WTC11 (cell line): ENCODE measurements at regions not wholly inside any gene's neighbourhood (a gene's known extent, or its start where the extent isn't known, plus 50 kb on each side); places are given as distances from the start of the nearest gene placed in this dataset.

Experiments
- ATAC-seq: fragments of 200-7000 bp; cut with Tn5 transposase; 2 replicates; pipeline ENCODE4 v1.10.0; 2021; ENCODE audit warnings: mild to moderate bottlenecking, moderate library complexity
- CTCF ChIA-PET: fragments of 300-600 bp; sonication (Branson Sonifier 250); formaldehyde crosslinking; loops from one replicate; lab custom pipeline; 2021; ENCODE audit warnings: antibody characterized with exemption; lab: Charles Lee
- POLR2A ChIA-PET: fragments of 350-600 bp; sonication (Branson Sonifier 250); formaldehyde crosslinking; loops from one replicate; lab custom pipeline; 2021; ENCODE audit warnings: antibody characterized with exemption; lab: Charles Lee
- DNase-seq: peaks from one replicate; pipeline ENCODE4 v3.0.0; 2021; ENCODE audit warnings: low spot score
- H3K27ac Mint-ChIP-seq: 2 replicates; pipeline ENCODE4 v1.8.0; 2021; ENCODE audit warnings: mixed read lengths
- H3K27me3 Mint-ChIP-seq: 2 replicates; pipeline ENCODE4 v1.8.0; 2021; ENCODE audit warnings: low read depth, mild to moderate bottlenecking, moderate library complexity, mixed read lengths
- H3K36me3 Mint-ChIP-seq: 2 replicates; pipeline ENCODE4 v1.8.0; 2021; ENCODE audit warnings: mixed read lengths
- H3K4me1 Mint-ChIP-seq: 2 replicates; pipeline ENCODE4 v1.8.0; 2022; ENCODE audit warnings: mixed read lengths
- H3K4me3 Mint-ChIP-seq: 2 replicates; pipeline ENCODE4 v1.8.0; 2021; ENCODE audit warnings: mild to moderate bottlenecking, moderate library complexity, mixed read lengths
- H3K9me3 Mint-ChIP-seq: 2 replicates; pipeline ENCODE4 v1.8.0; 2021; ENCODE audit warnings: mixed read lengths
- ATF1 ChIP-seq: sonication (generic); formaldehyde crosslinking; IDR thresholded peaks from 2 replicates; pipeline ENCODE4 v1.8.1; 2023; ENCODE audit warnings: mild to moderate bottlenecking, moderate library complexity, missing genetic modification reagents
- CBFB ChIP-seq: sonication (generic); formaldehyde crosslinking; IDR thresholded peaks from 2 replicates; pipeline ENCODE4 v1.8.1; 2022; ENCODE audit warnings: mild to moderate bottlenecking, low read depth, missing genetic modification reagents
- CREB1 ChIP-seq: sonication (generic); formaldehyde crosslinking; IDR thresholded peaks from 2 replicates; pipeline ENCODE4 v1.8.0; 2023; ENCODE audit warnings: mild to moderate bottlenecking, missing genetic modification reagents
- E2F5 ChIP-seq: sonication (generic); formaldehyde crosslinking; IDR thresholded peaks from 2 replicates; pipeline ENCODE4 v1.8.1; 2022; ENCODE audit warnings: mild to moderate bottlenecking, moderate library complexity, missing genetic modification reagents
- FOXK1 ChIP-seq: sonication (generic); formaldehyde crosslinking; IDR thresholded peaks from 2 replicates; pipeline ENCODE4 v1.8.0; 2022; ENCODE audit warnings: mild to moderate bottlenecking, moderate library complexity, missing genetic modification reagents
- FOXP1 ChIP-seq: sonication (generic); formaldehyde crosslinking; IDR thresholded peaks from 2 replicates; pipeline ENCODE4 v1.8.0; 2022; ENCODE audit warnings: missing genetic modification reagents, mild to moderate bottlenecking, moderate library complexity, borderline replicate concordance
- GABPB1 ChIP-seq: sonication (generic); formaldehyde crosslinking; IDR thresholded peaks from 2 replicates; pipeline ENCODE4 v1.8.1; 2023; ENCODE audit warnings: mild to moderate bottlenecking, missing genetic modification reagents
- GRHL2 ChIP-seq: fragments of 250-450 bp; sonication (Bioruptor Pico); IDR thresholded peaks from 2 replicates; pipeline ENCODE4 v1.8.0; 2022; ENCODE audit warnings: mild to moderate bottlenecking, moderate library complexity; ENCODE audit not compliant: insufficient replicate concordance, severe bottlenecking
- GTF2I ChIP-seq: fragments of 250-450 bp; sonication (Bioruptor Pico); conservative IDR thresholded peaks from 2 replicates; pipeline ENCODE4 v1.4.0; 2021; ENCODE audit warnings: mild to moderate bottlenecking
- MYBL2 ChIP-seq: sonication (generic); formaldehyde crosslinking; IDR thresholded peaks from 2 replicates; pipeline ENCODE4 v1.8.1; 2023; ENCODE audit warnings: mild to moderate bottlenecking, moderate library complexity, missing genetic modification reagents
- NFYB ChIP-seq: sonication (generic); formaldehyde crosslinking; conservative IDR thresholded peaks from 2 replicates; pipeline ENCODE4 v1.8.0; 2022; ENCODE audit warnings: low read depth, missing genetic modification reagents
- NR3C1 ChIP-seq: sonication (generic); formaldehyde crosslinking; conservative IDR thresholded peaks from 2 replicates; pipeline ENCODE4 v1.8.1; 2023; ENCODE audit warnings: low read depth, mild to moderate bottlenecking, missing genetic modification reagents
- STAT6 ChIP-seq: sonication (generic); formaldehyde crosslinking; conservative IDR thresholded peaks from 2 replicates; pipeline ENCODE4 v1.8.1; 2023; ENCODE audit warnings: mild to moderate bottlenecking, low read depth, missing genetic modification reagents, moderate library complexity
- TCF7 ChIP-seq: sonication (generic); formaldehyde crosslinking; IDR thresholded peaks from 2 replicates; pipeline ENCODE4 v1.8.0; 2022; ENCODE audit warnings: mild to moderate bottlenecking, low read depth, missing genetic modification reagents, moderate library complexity
- ZBTB21 ChIP-seq: sonication (generic); formaldehyde crosslinking; IDR thresholded peaks from 2 replicates; pipeline ENCODE4 v1.8.1; 2023; ENCODE audit warnings: mild to moderate bottlenecking, missing genetic modification reagents, borderline replicate concordance
- ZNF138 ChIP-seq: sonication (generic); formaldehyde crosslinking; conservative IDR thresholded peaks from 2 replicates; pipeline ENCODE4 v1.8.1; 2022; ENCODE audit warnings: mild to moderate bottlenecking, moderate library complexity, missing genetic modification reagents
- ZNF263 ChIP-seq: sonication (generic); formaldehyde crosslinking; IDR thresholded peaks from 2 replicates; pipeline ENCODE4 v1.8.1; 2022; ENCODE audit warnings: low read depth, mild to moderate bottlenecking, moderate library complexity, missing genetic modification reagents
- ZNF671 ChIP-seq: fragments of 250-450 bp; sonication (Bioruptor Pico); IDR thresholded peaks from 2 replicates; pipeline ENCODE4 v1.8.0; 2021; ENCODE audit warnings: mild to moderate bottlenecking
- TF ChIP-seq, protein P1 (sequence below): fragments of 250-450 bp; sonication (Bioruptor Pico); IDR thresholded peaks from 2 replicates; pipeline ENCODE4 v2.1.2; 2022; ENCODE audit warnings: mild to moderate bottlenecking, moderate library complexity
- TF ChIP-seq, protein P2 (sequence below): sonication (generic); formaldehyde crosslinking; IDR thresholded peaks from 2 replicates; pipeline ENCODE4 v1.8.0; 2022; ENCODE audit warnings: mild to moderate bottlenecking, missing genetic modification reagents
- TF ChIP-seq, protein P3 (sequence below): sonication (generic); formaldehyde crosslinking; IDR thresholded peaks from 2 replicates; pipeline ENCODE4 v1.8.1; 2022; ENCODE audit warnings: low read depth, mild to moderate bottlenecking, moderate library complexity, missing genetic modification reagents, borderline replicate concordance
- TF ChIP-seq, protein P4 (sequence below): fragments of 200-600 bp; IDR thresholded peaks from 2 replicates; pipeline ENCODE4 v1.8.0; 2022; ENCODE audit warnings: antibody characterized with exemption
- TF ChIP-seq, protein P5 (sequence below): fragments of 250-450 bp; sonication (Bioruptor Pico); conservative IDR thresholded peaks from 2 replicates; pipeline ENCODE4 v1.9.0; 2021; ENCODE audit warnings: mild to moderate bottlenecking

DNA sequence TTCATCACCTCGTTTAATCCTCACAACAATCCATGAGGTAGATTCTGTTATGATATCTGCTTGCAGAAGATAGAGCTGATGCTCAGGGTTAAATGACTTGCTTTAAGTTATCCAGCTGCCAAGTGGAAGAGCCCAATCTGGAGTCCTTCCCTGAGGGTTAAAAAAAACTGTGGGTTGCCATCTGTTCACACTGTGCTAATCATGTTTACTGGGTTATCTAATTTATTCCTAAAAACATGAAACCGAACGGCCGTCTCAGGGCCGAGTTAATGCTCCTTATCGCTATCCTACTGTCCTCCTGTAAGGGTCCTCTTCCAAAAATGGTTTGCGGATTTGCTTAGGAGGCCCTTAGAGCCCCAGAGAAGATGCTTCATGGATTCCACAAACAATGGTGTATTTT is 153.3 kb downstream of the YIPF5 start (continued):
- TF ChIP-seq E2F5 (CRISPR knock-in tag) (no peak), ZNF263 (CRISPR knock-in tag) (no peak), ATF1 (CRISPR knock-in tag) (no peak), GRHL2 (no peak), CBFB (no peak), GABPB1 (CRISPR knock-in tag) (no peak)
- TF ChIP-seq, protein P1, sequence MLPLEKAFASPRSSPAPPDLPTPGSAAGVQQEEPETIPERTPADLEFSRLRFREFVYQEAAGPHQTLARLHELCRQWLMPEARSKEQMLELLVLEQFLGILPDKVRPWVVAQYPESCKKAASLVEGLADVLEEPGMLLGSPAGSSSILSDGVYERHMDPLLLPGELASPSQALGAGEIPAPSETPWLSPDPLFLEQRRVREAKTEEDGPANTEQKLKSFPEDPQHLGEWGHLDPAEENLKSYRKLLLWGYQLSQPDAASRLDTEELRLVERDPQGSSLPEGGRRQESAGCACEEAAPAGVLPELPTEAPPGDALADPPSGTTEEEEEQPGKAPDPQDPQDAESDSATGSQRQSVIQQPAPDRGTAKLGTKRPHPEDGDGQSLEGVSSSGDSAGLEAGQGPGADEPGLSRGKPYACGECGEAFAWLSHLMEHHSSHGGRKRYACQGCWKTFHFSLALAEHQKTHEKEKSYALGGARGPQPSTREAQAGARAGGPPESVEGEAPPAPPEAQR (CRISPR knock-in tag), result no peak
- TF ChIP-seq, all 79 proteins: peak for 0

GRCh38 chr5:144017631-144018030 is 152.8 kb downstream of the YIPF5 start:
- ATAC-seq, result no peak
- H3K9me3 Mint-ChIP-seq, result peaks cover 52% of the 10 kb centered on the region
- no peak overlapping the region for H3K27ac Mint-ChIP-seq
- TF ChIP-seq, protein P2, sequence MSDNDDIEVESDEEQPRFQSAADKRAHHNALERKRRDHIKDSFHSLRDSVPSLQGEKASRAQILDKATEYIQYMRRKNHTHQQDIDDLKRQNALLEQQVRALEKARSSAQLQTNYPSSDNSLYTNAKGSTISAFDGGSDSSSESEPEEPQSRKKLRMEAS (CRISPR knock-in tag), result no peak
- TF ChIP-seq MYBL2 (CRISPR knock-in tag) (no peak), TCF7 (CRISPR knock-in tag) (no peak), ZNF138 (no peak), STAT6 (no peak), NR3C1 (CRISPR knock-in tag) (no peak), FOXP1 (CRISPR knock-in tag) (no peak), GABPB1 (CRISPR knock-in tag) (no peak), GTF2I (no peak), ATF1 (CRISPR knock-in tag) (no peak), NFYB (CRISPR knock-in tag) (no peak), CREB1 (no peak), CBFB (no peak), ZNF671 (CRISPR knock-in tag) (no peak), ZBTB21 (CRISPR knock-in tag) (no peak), FOXK1 (CRISPR knock-in tag) (no peak)
- TF ChIP-seq, protein P3, sequence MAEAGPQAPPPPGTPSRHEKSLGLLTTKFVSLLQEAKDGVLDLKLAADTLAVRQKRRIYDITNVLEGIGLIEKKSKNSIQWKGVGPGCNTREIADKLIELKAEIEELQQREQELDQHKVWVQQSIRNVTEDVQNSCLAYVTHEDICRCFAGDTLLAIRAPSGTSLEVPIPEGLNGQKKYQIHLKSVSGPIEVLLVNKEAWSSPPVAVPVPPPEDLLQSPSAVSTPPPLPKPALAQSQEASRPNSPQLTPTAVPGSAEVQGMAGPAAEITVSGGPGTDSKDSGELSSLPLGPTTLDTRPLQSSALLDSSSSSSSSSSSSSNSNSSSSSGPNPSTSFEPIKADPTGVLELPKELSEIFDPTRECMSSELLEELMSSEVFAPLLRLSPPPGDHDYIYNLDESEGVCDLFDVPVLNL, result no peak
- TF ChIP-seq, protein P4, sequence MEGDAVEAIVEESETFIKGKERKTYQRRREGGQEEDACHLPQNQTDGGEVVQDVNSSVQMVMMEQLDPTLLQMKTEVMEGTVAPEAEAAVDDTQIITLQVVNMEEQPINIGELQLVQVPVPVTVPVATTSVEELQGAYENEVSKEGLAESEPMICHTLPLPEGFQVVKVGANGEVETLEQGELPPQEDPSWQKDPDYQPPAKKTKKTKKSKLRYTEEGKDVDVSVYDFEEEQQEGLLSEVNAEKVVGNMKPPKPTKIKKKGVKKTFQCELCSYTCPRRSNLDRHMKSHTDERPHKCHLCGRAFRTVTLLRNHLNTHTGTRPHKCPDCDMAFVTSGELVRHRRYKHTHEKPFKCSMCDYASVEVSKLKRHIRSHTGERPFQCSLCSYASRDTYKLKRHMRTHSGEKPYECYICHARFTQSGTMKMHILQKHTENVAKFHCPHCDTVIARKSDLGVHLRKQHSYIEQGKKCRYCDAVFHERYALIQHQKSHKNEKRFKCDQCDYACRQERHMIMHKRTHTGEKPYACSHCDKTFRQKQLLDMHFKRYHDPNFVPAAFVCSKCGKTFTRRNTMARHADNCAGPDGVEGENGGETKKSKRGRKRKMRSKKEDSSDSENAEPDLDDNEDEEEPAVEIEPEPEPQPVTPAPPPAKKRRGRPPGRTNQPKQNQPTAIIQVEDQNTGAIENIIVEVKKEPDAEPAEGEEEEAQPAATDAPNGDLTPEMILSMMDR, result no peak
- TF ChIP-seq, protein P5, sequence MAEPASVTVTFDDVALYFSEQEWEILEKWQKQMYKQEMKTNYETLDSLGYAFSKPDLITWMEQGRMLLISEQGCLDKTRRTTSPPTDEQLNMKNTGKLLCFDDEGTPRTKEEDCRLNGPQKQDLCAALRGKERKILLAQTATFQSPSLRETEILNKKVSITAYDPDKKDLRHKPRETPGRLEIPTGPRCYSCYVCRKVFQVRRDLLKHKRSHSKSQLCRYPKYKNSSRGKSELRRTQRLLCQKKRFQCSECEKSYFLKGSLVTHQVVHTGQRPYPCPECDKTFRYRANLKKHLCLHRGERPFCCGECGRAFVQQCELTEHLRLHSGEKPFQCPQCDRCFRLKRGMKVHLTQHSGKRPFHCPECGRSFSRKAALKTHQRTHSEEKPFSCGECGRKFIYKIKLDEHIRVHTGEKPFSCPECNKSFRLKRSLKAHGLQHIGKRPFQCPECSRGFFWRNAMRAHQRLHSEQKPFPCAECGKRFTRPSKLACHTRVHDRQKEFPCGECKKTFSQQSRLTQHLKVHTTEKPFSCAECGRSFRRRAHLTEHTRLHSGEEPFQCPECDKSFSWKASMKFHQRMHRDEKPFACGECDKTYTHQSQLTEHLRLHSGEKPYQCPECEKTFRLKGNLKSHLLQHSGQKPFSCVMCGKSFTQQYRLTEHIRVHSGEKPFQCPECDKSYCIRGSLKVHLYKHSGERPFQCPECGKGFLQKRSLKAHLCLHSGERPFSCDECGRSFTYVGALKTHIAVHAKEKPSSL, result no peak
- no peak overlapping the region for H3K4me3 Mint-ChIP-seq
- DNase-seq, result no peak
- H3K27me3 Mint-ChIP-seq, result no peaks in the 10 kb centered on the region; the same call in 1 of the 2 replicates
- H3K4me1 Mint-ChIP-seq, result peaks cover 43% of the 10 kb centered on the region
- POLR2A ChIA-PET, result no interaction called here
- CTCF ChIA-PET, result no interaction called here
- H3K36me3 Mint-ChIP-seq, result peaks cover 50% of the 10 kb centered on the region
